ENCODE measurements at regions not wholly inside any gene's neighbourhood (a gene's known extent, or its start where the extent isn't known, plus 50 kb on each side); places are given as distances from the start of the nearest gene placed in this dataset.

DNA sequence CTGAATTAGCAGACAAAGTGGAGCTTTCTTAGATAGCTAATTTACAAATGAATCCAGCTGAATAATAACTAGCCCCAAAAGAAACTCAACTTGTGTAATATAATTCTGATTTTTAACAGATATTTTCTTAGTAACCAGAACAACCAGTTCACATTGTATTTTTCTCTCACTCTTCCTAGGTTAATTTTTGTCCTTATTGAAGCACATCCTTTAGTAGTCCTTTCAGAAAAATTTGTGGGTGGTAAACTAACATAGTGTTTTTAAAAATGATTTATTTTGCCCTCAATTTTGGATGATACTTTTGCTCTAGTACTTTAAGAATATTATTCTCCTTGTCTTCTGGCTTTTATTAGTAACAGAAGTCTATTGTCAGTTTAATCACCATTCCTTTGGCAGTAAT, 190.6 kb upstream of the SLC39A10 start:
- H3K79me2 ChIP-seq (ENCODE audit: insufficient read depth, low read length), result no peaks in the 10 kb centered on the region
- H3K27me3 Mint-ChIP-seq (ENCODE audit: low read depth, unreplicated experiment), result no peaks in the 10 kb centered on the region
- no peak for FAIRE-seq

GRCh38 chr2:195461010-195461409, 196.0 kb upstream of the SLC39A10 start:
- Mint-ChIP-seq H3K4me3 (ENCODE audit: unreplicated experiment) (no peak overlapping the region), H3K27ac (ENCODE audit: unreplicated experiment) (no peak overlapping the region), H3K4me1 (ENCODE audit: low read depth, unreplicated experiment) (peaks cover 3% of the 10 kb centered on the region), H3K27me3 (ENCODE audit: low read depth, unreplicated experiment) (no peaks in the 10 kb centered on the region), H3K9me3 (ENCODE audit: unreplicated experiment) (peaks cover 2% of the 10 kb centered on the region), H3K36me3 (ENCODE audit: low read depth, unreplicated experiment) (no peaks in the 10 kb centered on the region)
- Histone ChIP-seq H3K9me3 (ENCODE audit: insufficient read depth, low read depth, low read length) (no peaks in the 10 kb centered on the region), H3K4me2 (ENCODE audit: low read length) (no peak overlapping the region), H3K79me2 (ENCODE audit: insufficient read depth, low read length) (no peaks in the 10 kb centered on the region), H3K27ac (ENCODE audit: low read depth, low read length) (no peak overlapping the region), H3K4me3 (ENCODE audit: insufficient read depth, low read depth, low read length) (no peak overlapping the region), H3K9ac (ENCODE audit: low read length) (no peak overlapping the region), H4K20me1 (ENCODE audit: insufficient read depth, low read length) (no peaks in the 10 kb centered on the region), H3K27me3 (ENCODE audit: insufficient read depth, low read length) (no peaks in the 10 kb centered on the region), H3K4me1 (ENCODE audit: insufficient read depth, low read length) (no peaks in the 10 kb centered on the region), H3K36me3 (ENCODE audit: insufficient read depth, low read length) (no peaks in the 10 kb centered on the region), H2AFZ (ENCODE audit: low read depth, low read length) (no peak overlapping the region)
- FAIRE-seq (peak; percentile 39), DNase-seq (ENCODE audit: low read depth) (no peak)
- TF ChIP-seq, protein P1, sequence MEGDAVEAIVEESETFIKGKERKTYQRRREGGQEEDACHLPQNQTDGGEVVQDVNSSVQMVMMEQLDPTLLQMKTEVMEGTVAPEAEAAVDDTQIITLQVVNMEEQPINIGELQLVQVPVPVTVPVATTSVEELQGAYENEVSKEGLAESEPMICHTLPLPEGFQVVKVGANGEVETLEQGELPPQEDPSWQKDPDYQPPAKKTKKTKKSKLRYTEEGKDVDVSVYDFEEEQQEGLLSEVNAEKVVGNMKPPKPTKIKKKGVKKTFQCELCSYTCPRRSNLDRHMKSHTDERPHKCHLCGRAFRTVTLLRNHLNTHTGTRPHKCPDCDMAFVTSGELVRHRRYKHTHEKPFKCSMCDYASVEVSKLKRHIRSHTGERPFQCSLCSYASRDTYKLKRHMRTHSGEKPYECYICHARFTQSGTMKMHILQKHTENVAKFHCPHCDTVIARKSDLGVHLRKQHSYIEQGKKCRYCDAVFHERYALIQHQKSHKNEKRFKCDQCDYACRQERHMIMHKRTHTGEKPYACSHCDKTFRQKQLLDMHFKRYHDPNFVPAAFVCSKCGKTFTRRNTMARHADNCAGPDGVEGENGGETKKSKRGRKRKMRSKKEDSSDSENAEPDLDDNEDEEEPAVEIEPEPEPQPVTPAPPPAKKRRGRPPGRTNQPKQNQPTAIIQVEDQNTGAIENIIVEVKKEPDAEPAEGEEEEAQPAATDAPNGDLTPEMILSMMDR (IDR thresholded peaks at IDR 0.05; ENCODE audit: insufficient read depth, low read depth, low read length), result no peak
- no peak for TF ChIP-seq EZH2 (IDR thresholded peaks at IDR 0.05; ENCODE audit: insufficient read depth, low read length)

More for the DNA sequence above, 190.6 kb upstream of the SLC39A10 start:
- Histone ChIP-seq H3K4me2 (ENCODE audit: low read length) (no peak overlapping the region), H3K27me3 (ENCODE audit: insufficient read depth, low read length) (no peaks in the 10 kb centered on the region), H3K4me3 (ENCODE audit: insufficient read depth, low read depth, low read length) (no peak overlapping the region), H3K9ac (ENCODE audit: low read length) (no peak overlapping the region), H4K20me1 (ENCODE audit: insufficient read depth, low read length) (no peaks in the 10 kb centered on the region), H2AFZ (ENCODE audit: low read depth, low read length) (no peak overlapping the region), H3K4me1 (ENCODE audit: insufficient read depth, low read length) (no peaks in the 10 kb centered on the region), H3K9me3 (ENCODE audit: insufficient read depth, low read depth, low read length) (no peaks in the 10 kb centered on the region), H3K27ac (ENCODE audit: low read depth, low read length) (no peak overlapping the region), H3K36me3 (ENCODE audit: insufficient read depth, low read length) (no peaks in the 10 kb centered on the region)
- Mint-ChIP-seq H3K36me3 (ENCODE audit: low read depth, unreplicated experiment) (no peaks in the 10 kb centered on the region), H3K4me3 (ENCODE audit: unreplicated experiment) (no peak overlapping the region), H3K4me1 (ENCODE audit: low read depth, unreplicated experiment) (no peaks in the 10 kb centered on the region), H3K9me3 (ENCODE audit: unreplicated experiment) (peaks cover 2% of the 10 kb centered on the region), H3K27ac (ENCODE audit: unreplicated experiment) (no peak overlapping the region)
- no peak for DNase-seq (ENCODE audit: low read depth)
- no peak for TF ChIP-seq EZH2 (IDR thresholded peaks at IDR 0.05; ENCODE audit: insufficient read depth, low read length)
- TF ChIP-seq, protein P1 (IDR thresholded peaks at IDR 0.05; ENCODE audit: insufficient read depth, low read depth, low read length), result no peak

DNA sequence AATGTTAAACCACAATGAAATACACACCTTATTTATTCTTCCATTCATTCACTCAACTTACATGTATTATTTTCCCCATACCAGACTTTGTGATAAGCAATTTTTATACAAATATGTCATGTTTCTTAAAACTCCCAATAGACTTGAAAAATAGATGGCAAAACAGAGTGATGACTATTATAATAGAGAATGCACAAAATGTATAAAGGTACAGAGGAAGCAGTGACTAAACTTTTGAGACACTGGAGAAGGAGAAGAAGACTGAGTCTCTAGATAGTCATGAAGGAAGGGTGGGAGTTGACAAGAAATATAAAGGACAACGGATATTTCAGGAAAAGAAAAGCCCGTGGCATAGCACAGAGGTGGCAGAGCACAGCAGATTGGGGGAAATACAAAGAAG, 198.1 kb upstream of the SLC39A10 start:
- TF ChIP-seq, protein P1 (IDR thresholded peaks at IDR 0.05; ENCODE audit: insufficient read depth, low read depth, low read length), result no peak
- no peak for TF ChIP-seq EZH2 (IDR thresholded peaks at IDR 0.05; ENCODE audit: insufficient read depth, low read length)
- DNase-seq (ENCODE audit: low read depth), result no peak
- Mint-ChIP-seq H3K36me3 (ENCODE audit: low read depth, unreplicated experiment) (no peaks in the 10 kb centered on the region), H3K4me1 (ENCODE audit: low read depth, unreplicated experiment) (peaks cover 3% of the 10 kb centered on the region), H3K27me3 (ENCODE audit: low read depth, unreplicated experiment) (no peaks in the 10 kb centered on the region), H3K4me3 (ENCODE audit: unreplicated experiment) (no peak overlapping the region), H3K27ac (ENCODE audit: unreplicated experiment) (no peak overlapping the region), H3K9me3 (ENCODE audit: unreplicated experiment) (no peaks in the 10 kb centered on the region)
- Histone ChIP-seq H3K27me3 (ENCODE audit: insufficient read depth, low read length) (no peaks in the 10 kb centered on the region), H3K9me3 (ENCODE audit: insufficient read depth, low read depth, low read length) (no peaks in the 10 kb centered on the region), H3K4me1 (ENCODE audit: insufficient read depth, low read length) (no peaks in the 10 kb centered on the region), H3K4me3 (ENCODE audit: insufficient read depth, low read depth, low read length) (no peak overlapping the region), H2AFZ (ENCODE audit: low read depth, low read length) (no peak overlapping the region), H3K79me2 (ENCODE audit: insufficient read depth, low read length) (no peaks in the 10 kb centered on the region), H4K20me1 (ENCODE audit: insufficient read depth, low read length) (no peaks in the 10 kb centered on the region), H3K4me2 (ENCODE audit: low read length) (no peak overlapping the region), H3K27ac (ENCODE audit: low read depth, low read length) (no peak overlapping the region), H3K9ac (ENCODE audit: low read length) (no peak overlapping the region), H3K36me3 (ENCODE audit: insufficient read depth, low read length) (no peaks in the 10 kb centered on the region)
- FAIRE-seq, result no peak
